NCI-H82 treated with DMSO at 0.1 percent for 48 hours (cell line): ENCODE measurements at regions not wholly inside any gene's neighbourhood (a gene's known extent, or its start where the extent isn't known, plus 50 kb on each side); places are given as distances from the start of the nearest gene placed in this dataset.
"Not testable (repeated sequence)": the region's sequence is repeated elsewhere in the genome, so short reads cannot be mapped to it uniquely, and the experiment has no call there.

Experiments used
- DNase-seq: peaks from one replicate; lab custom pipeline; 2025; ENCODE audit not compliant: unreplicated experiment; lab: John Stamatoyannopoulos, UW

DNA sequence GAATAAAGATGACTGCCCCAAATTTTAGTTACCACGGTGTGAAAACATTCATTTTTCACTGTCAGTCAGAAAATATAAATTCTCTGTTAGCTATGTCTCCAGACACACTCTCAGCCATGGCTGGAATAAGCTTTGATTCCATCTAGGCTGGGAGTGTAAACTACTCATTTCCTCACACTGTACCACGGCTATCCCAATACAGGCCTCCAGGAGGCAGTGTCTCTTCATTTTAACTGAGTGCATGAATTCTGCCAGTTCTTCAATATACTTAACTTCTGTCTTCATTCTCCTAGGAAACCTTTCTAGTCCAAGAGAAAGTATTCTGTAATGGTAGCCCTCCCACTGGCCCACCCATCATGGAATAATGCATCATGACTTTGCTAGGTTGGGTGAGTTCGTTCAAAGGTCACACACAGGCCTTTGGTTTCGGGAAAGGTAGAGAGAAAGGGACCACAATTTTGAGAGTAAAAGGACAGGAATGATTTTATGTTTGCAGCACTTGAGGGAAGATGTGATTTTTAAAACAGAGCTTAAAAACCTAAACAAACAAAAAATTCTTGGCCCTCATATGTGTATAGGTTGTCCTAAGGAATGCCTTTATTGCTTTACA, 381.1 kb downstream of the SEC23A start:
- DNase-seq, result no peak

DNA sequence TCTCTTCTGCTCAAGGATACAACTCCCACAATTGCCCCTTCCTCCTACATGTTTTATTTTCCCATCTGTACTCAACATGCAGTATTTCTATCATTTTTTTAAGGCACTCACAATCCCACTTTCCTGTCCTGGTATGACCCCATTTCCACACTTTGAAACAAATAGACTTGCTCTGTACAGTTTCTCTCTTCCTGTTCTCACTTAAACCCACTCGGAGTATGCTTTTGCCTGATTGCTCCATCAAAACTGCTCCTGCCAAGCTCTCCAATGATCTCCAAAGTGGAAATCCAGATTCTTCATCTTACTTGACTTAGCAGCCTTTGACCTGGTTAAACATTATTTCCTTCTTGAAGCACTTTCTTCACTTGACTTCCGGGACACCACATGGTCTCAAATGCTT, 384.5 kb downstream of the SEC23A start:
- DNase-seq, result no peak

DNA sequence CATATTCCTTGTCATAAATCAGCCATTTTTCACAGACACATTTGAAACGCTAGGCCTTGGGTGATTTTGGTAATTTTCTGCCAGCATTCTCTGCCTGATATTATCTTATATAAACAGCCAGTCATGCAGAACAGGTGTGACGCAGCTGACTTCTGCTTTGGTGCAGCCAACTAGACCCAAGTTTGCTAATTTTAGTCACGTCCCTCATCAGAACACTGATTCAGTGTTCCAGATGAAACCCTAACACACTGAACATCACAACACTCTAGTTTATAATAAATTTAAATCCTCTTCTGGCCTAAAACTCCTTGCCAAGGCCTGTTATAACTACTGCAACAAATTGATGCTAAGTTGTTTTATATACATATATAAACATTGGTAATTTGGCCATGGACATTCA, 386.1 kb downstream of the SEC23A start:
- no peak for DNase-seq

DNA sequence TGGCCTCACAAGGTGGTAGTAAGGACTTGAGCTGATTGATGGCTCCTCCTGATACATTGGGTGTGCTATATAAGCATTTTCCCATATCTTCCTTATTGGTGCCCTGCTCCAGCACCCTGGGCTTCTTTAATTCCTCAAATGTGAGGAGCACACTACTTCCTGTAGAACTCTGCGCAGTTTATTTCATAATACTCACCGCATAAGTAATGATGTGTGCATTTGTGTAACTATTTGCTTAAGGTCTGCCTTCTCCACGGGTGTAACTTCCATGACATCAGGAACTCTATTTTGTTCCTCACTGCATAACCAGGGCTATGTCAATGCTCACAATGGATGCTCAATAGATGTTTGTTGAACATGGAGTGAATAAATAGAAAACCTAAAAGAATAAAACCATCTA, 392.2 kb downstream of the SEC23A start:
- no peak for DNase-seq

DNA sequence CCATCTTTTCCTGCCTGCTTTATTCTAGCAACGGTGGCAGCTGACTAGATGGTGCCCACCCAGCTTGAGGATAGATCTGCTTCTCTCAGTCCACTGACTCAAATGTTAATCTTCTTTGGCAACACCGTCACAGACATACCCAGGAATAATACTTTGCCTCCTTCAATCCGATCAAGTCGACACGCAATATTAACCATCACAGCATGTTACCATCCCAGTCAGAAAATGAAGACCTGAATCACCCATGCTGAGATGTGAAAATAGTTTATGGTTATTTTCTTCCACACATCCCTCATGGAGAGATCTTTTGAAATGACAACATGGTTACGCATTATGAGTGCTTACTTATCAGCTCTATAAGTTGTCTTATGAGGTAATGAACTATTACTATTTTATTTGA, 392.8 kb downstream of the SEC23A start:
- DNase-seq, result no peak

DNA sequence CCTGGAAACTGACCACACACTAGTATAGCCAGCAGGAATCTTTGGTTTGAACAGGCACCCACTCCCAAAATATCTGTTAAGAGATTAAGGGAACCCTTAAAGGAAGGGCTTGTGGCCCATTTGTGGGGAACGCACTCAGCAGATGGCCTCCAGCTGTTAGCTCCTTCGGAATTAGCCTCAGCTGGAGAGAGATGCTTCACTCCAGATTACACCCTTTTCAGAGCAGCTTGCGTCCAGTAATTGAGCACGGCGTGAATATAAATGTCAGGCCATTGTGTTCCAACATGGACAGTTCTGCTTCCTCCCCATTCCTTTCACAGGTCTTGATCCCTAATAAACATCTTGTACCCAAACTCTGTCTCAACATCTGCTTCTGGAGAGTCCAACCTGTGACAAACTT, 397.8 kb downstream of the SEC23A start:
- no peak for DNase-seq

- DNase-seq, result no peak
Observed at GRCh38 chr14:38704220-38704619, 398.8 kb downstream of the SEC23A start.

GRCh38 chr14:38696925-38697324, 406.1 kb downstream of the SEC23A start:
- no peak for DNase-seq

- no peak for DNase-seq
Observed at GRCh38 chr14:38693423-38693822, 409.6 kb downstream of the SEC23A start.

- DNase-seq, result no peak
Observed at GRCh38 chr14:38669027-38669426, 413.1 kb upstream of the CLEC14A start.

- DNase-seq, result no peak
Observed at GRCh38 chr14:38663382-38663781, 407.5 kb upstream of the CLEC14A start.

DNA sequence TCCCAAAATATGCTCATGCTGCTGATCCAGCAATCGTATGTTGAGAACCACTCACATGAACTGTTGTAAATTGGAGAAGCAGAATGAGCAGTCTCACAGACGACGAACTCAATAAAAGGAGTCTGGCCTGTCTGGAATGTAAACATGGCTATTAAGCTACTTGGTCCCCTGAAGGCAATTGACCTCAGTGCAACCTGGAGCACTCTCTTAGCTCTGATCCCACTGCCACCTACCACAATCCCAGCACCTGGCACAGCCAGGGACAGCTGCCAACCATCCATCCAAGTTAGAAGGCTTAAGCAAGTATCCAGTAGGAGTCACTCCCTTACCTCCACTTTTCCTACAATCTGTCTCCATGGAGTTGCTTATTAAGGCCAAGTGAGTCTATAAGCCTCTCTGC, 406.9 kb upstream of the CLEC14A start:
- DNase-seq, result no peak

DNA sequence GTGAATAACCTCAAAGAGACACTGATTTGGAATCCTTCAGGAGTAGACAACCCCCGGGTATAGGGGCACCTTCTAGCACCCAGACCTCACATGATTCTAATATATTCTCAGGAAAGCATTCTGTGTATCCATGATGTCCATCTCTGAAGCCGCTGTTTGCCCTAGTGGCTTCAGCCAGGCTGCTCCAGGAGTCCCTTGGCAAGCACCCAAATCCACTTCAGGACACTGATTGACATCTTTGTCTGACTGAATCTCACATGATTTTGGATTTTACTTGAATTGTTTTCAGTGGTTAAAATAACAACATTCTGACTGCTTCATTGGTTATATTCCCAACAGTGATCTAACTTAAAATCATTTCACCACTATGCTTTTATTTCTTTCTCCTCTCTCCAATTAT, 390.5 kb upstream of the CLEC14A start:
- no peak for DNase-seq

GRCh38 chr14:38634913-38635312, 379.0 kb upstream of the CLEC14A start:
- DNase-seq, result not testable (repeated sequence)

DNA sequence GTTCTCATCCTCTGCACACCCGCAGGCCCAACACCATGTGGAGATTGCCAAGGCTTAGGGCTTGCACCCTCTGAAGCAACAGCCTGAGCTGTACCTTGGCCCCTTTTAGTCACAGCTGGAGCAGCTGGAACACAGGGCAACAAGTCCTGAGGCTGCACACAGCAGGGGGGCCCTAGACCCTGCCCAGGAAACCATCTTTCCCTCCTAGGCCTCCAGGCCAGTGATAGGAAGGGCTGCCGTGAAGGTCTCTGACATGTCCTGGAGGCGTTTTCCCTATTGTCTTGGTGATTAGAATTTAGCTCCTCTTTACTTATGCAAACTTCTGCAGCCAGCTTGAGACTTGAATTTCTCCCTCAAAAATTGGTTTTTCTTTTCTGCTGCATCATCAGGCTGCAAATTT, 373.5 kb upstream of the CLEC14A start:
- DNase-seq, result no peak

- DNase-seq, result no peak
Observed at GRCh38 chr14:38627163-38627562, 371.3 kb upstream of the CLEC14A start.

DNA sequence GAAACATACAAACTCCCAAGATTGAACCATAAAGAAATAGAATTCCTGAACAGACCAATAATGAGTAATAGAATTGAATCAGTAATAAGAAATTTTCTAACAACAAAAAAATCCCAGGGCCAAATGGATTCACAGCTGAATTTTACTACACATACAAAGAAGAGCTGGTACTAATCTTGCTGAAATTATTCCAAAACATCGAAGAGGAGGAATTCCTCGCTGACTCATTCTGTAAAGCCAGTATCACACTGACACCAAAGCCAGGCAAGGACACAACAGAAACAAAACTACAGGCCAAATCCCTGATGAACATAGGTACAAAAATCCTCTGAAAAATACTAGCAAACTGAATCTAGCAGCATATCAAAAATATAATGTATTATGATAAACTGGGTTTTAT, 367.8 kb upstream of the CLEC14A start:
- no peak for DNase-seq

GRCh38 chr14:38618514-38618913, 362.6 kb upstream of the CLEC14A start:
- DNase-seq, result no peak

- DNase-seq, result no peak
Observed at GRCh38 chr14:38616959-38617358, 361.1 kb upstream of the CLEC14A start.

- no peak for DNase-seq
Observed at GRCh38 chr14:38611928-38612327, 356.0 kb upstream of the CLEC14A start.

- DNase-seq, result no peak
Observed at GRCh38 chr14:38608244-38608643, 352.4 kb upstream of the CLEC14A start.

DNA sequence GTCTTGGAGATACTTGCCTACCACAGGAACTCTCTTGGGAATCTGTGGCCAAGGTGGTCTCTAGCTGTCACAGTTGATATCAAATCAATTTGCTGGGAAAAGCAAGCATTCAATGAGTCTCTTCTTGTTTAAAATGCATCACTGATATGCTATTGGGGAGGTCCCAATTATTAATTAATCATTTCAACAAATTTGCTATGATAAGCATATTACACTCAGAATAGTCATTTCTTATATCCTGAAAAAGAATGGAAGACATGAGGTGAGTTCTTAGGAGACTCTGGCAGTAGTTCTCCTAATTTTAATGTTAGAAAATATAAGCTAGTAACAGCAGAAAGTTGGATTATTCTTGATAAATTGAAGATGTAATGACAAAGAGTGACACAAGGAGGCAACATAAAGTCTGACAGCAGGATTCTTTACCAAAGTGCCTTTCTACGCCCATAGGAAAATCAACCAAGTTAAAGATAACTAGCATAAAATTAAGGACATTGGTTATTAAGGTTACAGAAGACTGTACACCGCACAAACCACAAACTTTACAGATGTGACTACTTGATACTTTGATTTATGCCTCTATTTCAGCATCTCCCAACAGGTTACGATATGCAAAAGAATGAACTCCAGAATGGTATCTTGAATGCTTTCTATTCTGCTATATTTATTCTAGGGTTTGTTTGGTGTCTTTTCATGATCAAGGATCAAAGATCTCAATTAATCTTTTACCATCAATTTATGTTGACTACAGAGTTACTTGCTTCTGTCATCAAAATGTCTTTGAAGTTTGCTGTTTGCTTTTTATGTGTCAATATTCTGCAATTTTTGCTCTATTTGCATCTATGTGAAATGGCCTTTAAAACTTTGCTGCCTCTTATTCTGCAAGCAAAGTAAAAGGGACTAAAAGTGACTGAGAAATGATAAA, 349.6 kb upstream of the CLEC14A start:
- no peak for DNase-seq

DNA sequence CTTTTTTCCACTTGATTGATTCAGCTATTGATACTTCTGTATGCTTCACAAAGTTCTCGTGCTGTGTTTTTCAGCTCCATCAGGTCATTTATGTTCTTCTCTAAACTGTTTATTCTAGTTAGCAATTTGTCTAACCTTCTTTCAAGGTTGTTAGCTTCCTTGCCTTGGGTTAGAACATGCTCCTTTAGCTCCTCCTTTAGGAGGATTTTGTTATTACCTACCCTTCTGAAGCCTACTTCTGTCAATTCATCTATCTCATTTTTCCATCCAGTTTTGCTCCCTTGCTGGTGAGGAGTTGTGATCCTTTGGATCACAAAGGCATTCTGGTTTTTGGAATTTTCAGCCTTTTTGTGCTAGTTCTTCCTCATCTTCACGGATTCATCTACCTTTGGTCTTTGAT, 344.7 kb upstream of the CLEC14A start:
- not testable (repeated sequence) for DNase-seq
